ENCODE measurements at regions not wholly inside any gene's neighbourhood (a gene's known extent, or its start where the extent isn't known, plus 50 kb on each side); places are given as distances from the start of the nearest gene placed in this dataset.

GRCh38 chr11:37688456-37688855 is 1090.4 kb upstream of the RAG2 start:
- no peak for TF ChIP-seq CTCF (IDR thresholded peaks at IDR 0.05; ENCODE audit: extremely low read depth, insufficient read depth, missing control alignments)
- in situ Hi-C loops (cut with MboI; ENCODE audit: low pct_unique_long_range_greater_than_20kb, low sequenced_read_pairs, unreplicated experiment) = no loop called here

GRCh38 chr11:37687130-37687529 is 1089.1 kb upstream of the RAG2 start:
- in situ Hi-C loops (cut with MboI; ENCODE audit: low pct_unique_long_range_greater_than_20kb, low sequenced_read_pairs, unreplicated experiment) = no loop called here
- TF ChIP-seq CTCF (IDR thresholded peaks at IDR 0.05; ENCODE audit: extremely low read depth, insufficient read depth, missing control alignments) = no peak
- DNase-seq (ENCODE audit: low spot score) = no peak

More at GRCh38 chr11:37688456-37688855, 1090.4 kb upstream of the RAG2 start:
- DNase-seq (ENCODE audit: low spot score) = no peak

GRCh38 chr11:37671321-37671720 is 1073.3 kb upstream of the RAG2 start:
- no peak for DNase-seq (ENCODE audit: low spot score)
- in situ Hi-C loops (cut with MboI; ENCODE audit: low pct_unique_long_range_greater_than_20kb, low sequenced_read_pairs, unreplicated experiment) = no loop called here
- TF ChIP-seq CTCF (IDR thresholded peaks at IDR 0.05; ENCODE audit: extremely low read depth, insufficient read depth, missing control alignments) = no peak

GRCh38 chr11:37666960-37667359 is 1068.9 kb upstream of the RAG2 start:
- in situ Hi-C loops (cut with MboI; ENCODE audit: low pct_unique_long_range_greater_than_20kb, low sequenced_read_pairs, unreplicated experiment) = no loop called here
- TF ChIP-seq CTCF (IDR thresholded peaks at IDR 0.05; ENCODE audit: extremely low read depth, insufficient read depth, missing control alignments) = no peak

GRCh38 chr11:37657645-37658044 is 1059.6 kb upstream of the RAG2 start:
- DNase-seq (ENCODE audit: low spot score) = no peak
- TF ChIP-seq CTCF (IDR thresholded peaks at IDR 0.05; ENCODE audit: extremely low read depth, insufficient read depth, missing control alignments) = peak; percentile 22
- in situ Hi-C loops (cut with MboI; ENCODE audit: low pct_unique_long_range_greater_than_20kb, low sequenced_read_pairs, unreplicated experiment) = no loop called here

More at GRCh38 chr11:37666960-37667359, 1068.9 kb upstream of the RAG2 start:
- DNase-seq (ENCODE audit: low spot score) = no peak

- no peak for DNase-seq (ENCODE audit: low spot score)
- in situ Hi-C loops (cut with MboI; ENCODE audit: low pct_unique_long_range_greater_than_20kb, low sequenced_read_pairs, unreplicated experiment) = no loop called here
Measured at GRCh38 chr11:37647767-37648166, 1049.7 kb upstream of the RAG2 start.

More at GRCh38 chr11:37647767-37648166, 1049.7 kb upstream of the RAG2 start:
- no peak for TF ChIP-seq CTCF (IDR thresholded peaks at IDR 0.05; ENCODE audit: extremely low read depth, insufficient read depth, missing control alignments)
